PC-3 (cell line): ENCODE measurements at regions not wholly inside any gene's neighbourhood (a gene's known extent, or its start where the extent isn't known, plus 50 kb on each side); places are given as distances from the start of the nearest gene placed in this dataset.

ENCODE experiments used
- CTCF ChIP-seq: fragments of 300-600 bp; sonication (generic); conservative IDR thresholded peaks from 2 replicates; pipeline ENCODE4 v1.5.1; 2017; ENCODE audit warnings: antibody characterized with exemption, low read depth, mild to moderate bottlenecking, low read length
- EZH2 ChIP-seq: fragments of 300-600 bp; sonication (generic); IDR thresholded peaks from one replicate; pipeline ENCODE4 v1.6.1; 2017; ENCODE audit warnings: antibody characterized with exemption, mild to moderate bottlenecking, low read length; ENCODE audit not compliant: unreplicated experiment

GRCh38 chr4:160283081-160283480 lies 1180.2 kb downstream of the RAPGEF2 start:
- no peak for TF ChIP-seq CTCF
- no peak for TF ChIP-seq EZH2
